A549 (cell line): ENCODE measurements at regions not wholly inside any gene's neighbourhood (a gene's known extent, or its start where the extent isn't known, plus 50 kb on each side); places are given as distances from the start of the nearest gene placed in this dataset.

Experiments used
- HOXA7 ChIP-seq: fragments of 250-450 bp; sonication (Bioruptor Pico); IDR thresholded peaks from 2 replicates; pipeline ENCODE4 v1.5.0; 2020; ENCODE audit warnings: mild to moderate bottlenecking, moderate library complexity
- POLR2A ChIP-seq: IDR thresholded peaks from 2 replicates; pipeline ENCODE4 v1.6.1; 2012; ENCODE audit warnings: mild to moderate bottlenecking, low read length
- TF ChIP-seq, protein P1 (sequence below): IDR thresholded peaks from 2 replicates; pipeline ENCODE4 v1.6.1; 2012

DNA sequence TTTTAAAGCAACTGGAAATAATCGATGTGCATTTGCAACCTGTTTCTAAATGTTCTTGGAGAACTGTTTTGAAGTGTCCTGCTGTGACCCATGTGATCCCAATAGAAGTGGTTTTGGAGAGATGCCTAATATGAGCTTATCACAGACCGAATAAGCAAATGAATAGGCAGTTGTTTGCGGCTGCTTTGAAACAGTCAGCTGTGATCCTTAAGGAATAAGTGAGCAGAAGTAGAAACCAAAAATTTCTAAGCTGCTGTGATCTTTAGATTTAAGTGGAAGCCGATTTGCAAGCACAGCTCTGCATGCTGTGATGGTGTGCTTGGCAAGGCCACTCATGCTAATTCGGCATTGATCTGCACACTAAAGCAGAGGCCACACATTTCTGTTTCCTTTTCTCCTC lies 329.5 kb upstream of the DUSP10 start:
- TF ChIP-seq POLR2A = no peak
- TF ChIP-seq HOXA7 = no peak
- TF ChIP-seq, protein P1, sequence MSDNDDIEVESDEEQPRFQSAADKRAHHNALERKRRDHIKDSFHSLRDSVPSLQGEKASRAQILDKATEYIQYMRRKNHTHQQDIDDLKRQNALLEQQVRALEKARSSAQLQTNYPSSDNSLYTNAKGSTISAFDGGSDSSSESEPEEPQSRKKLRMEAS = no peak
